Central memory CD8-positive, alpha-beta T cell (primary cell): ENCODE measurements at regions not wholly inside any gene's neighbourhood (a gene's known extent, or its start where the extent isn't known, plus 50 kb on each side); places are given as distances from the start of the nearest gene placed in this dataset.

ENCODE experiments used
- ATAC-seq: fragments of 150-1000 bp; cut with Tn5 transposase; replicated peaks from 2 replicates; pipeline ENCODE4 v1.10.0; 2022; ENCODE audit warnings: mild to moderate bottlenecking, moderate FRiP score, moderate number of reproducible peaks; ENCODE audit not compliant: poor library complexity, severe bottlenecking; ENCODE audit errors: extremely low read depth
- DNase-seq, 2 donors: peaks; one replicate each; pipeline ENCODE4 v3.0.0; 2021; ENCODE audit warnings: low spot score in 2 of 2
- H3K27ac Mint-ChIP-seq: one replicate; pipeline ENCODE4 v1.8.0; 2022; ENCODE audit warnings: low read depth, mild to moderate bottlenecking, moderate library complexity, mixed read lengths
- H3K27me3 Mint-ChIP-seq: one replicate; pipeline ENCODE4 v1.8.0; 2022; ENCODE audit warnings: mixed read lengths
- H3K36me3 Mint-ChIP-seq: one replicate; pipeline ENCODE4 v1.8.0; 2022; ENCODE audit warnings: mild to moderate bottlenecking, moderate library complexity, mixed read lengths; ENCODE audit not compliant: insufficient read depth
- H3K4me1 Mint-ChIP-seq: one replicate; pipeline ENCODE4 v1.8.0; 2022; ENCODE audit warnings: mixed read lengths
- H3K4me3 Mint-ChIP-seq: one replicate; pipeline ENCODE4 v1.8.0; 2022; ENCODE audit warnings: mild to moderate bottlenecking, moderate library complexity, mixed read lengths
- H3K9me3 Mint-ChIP-seq: one replicate; pipeline ENCODE4 v1.8.0; 2022; ENCODE audit warnings: mixed read lengths

- H3K4me1 Mint-ChIP-seq: no peaks in the 10 kb centered on the region
- H3K9me3 Mint-ChIP-seq: no peaks in the 10 kb centered on the region
- no peaks in the 10 kb centered on the region for H3K36me3 Mint-ChIP-seq
- no peak overlapping the region for H3K4me3 Mint-ChIP-seq
- H3K27me3 Mint-ChIP-seq: peaks cover 71% of the 10 kb centered on the region
- no peak for DNase-seq
- no peak overlapping the region for H3K27ac Mint-ChIP-seq
- no peak for ATAC-seq
Measured at GRCh38 chr14:51443195-51444018, 203.4 kb downstream of the TMX1 start.

- no peak for DNase-seq
- no peaks in the 10 kb centered on the region for H3K9me3 Mint-ChIP-seq
- no peak for ATAC-seq
- H3K36me3 Mint-ChIP-seq: no peaks in the 10 kb centered on the region
- H3K4me3 Mint-ChIP-seq: no peak overlapping the region
- H3K27me3 Mint-ChIP-seq: peaks cover 71% of the 10 kb centered on the region
- no peaks in the 10 kb centered on the region for H3K4me1 Mint-ChIP-seq
- no peak overlapping the region for H3K27ac Mint-ChIP-seq
Measured at GRCh38 chr14:51444353-51445000, 204.4 kb downstream of the TMX1 start.

- Mint-ChIP-seq H3K4me1 (no peaks in the 10 kb centered on the region), H3K27ac (no peak overlapping the region), H3K27me3 (peaks cover 68% of the 10 kb centered on the region), H3K9me3 (no peaks in the 10 kb centered on the region), H3K36me3 (no peaks in the 10 kb centered on the region), H3K4me3 (no peak overlapping the region)
- ATAC-seq: no peak
- DNase-seq: no peak
Measured at GRCh38 chr14:51445001-51445390, 204.9 kb downstream of the TMX1 start.

GRCh38 chr14:51446771-51447170 is 204.9 kb upstream of the FRMD6 start:
- DNase-seq (no peak), ATAC-seq (no peak)
- no peak overlapping the region for H3K4me3 Mint-ChIP-seq
- no peak overlapping the region for H3K27ac Mint-ChIP-seq
- no peaks in the 10 kb centered on the region for H3K4me1 Mint-ChIP-seq
- no peaks in the 10 kb centered on the region for H3K36me3 Mint-ChIP-seq
- no peaks in the 10 kb centered on the region for H3K9me3 Mint-ChIP-seq
- H3K27me3 Mint-ChIP-seq: peaks cover 51% of the 10 kb centered on the region

- peaks cover 45% of the 10 kb centered on the region for H3K27me3 Mint-ChIP-seq
Measured at GRCh38 chr14:51447411-51447810, 204.3 kb upstream of the FRMD6 start.

GRCh38 chr14:51448831-51449670 is 202.7 kb upstream of the FRMD6 start:
- H3K9me3 Mint-ChIP-seq: no peaks in the 10 kb centered on the region
- DNase-seq: no peak
- H3K4me3 Mint-ChIP-seq: no peak overlapping the region
- no peak for ATAC-seq
- peaks cover 28% of the 10 kb centered on the region for H3K27me3 Mint-ChIP-seq
- H3K27ac Mint-ChIP-seq: no peak overlapping the region
- no peaks in the 10 kb centered on the region for H3K36me3 Mint-ChIP-seq
- no peaks in the 10 kb centered on the region for H3K4me1 Mint-ChIP-seq

More at GRCh38 chr14:51447411-51447810, 204.3 kb upstream of the FRMD6 start:
- Mint-ChIP-seq H3K4me1 (no peaks in the 10 kb centered on the region), H3K27ac (no peak overlapping the region), H3K4me3 (no peak overlapping the region), H3K9me3 (no peaks in the 10 kb centered on the region), H3K36me3 (no peaks in the 10 kb centered on the region)
- ATAC-seq (no peak), DNase-seq (no peak)

- no peaks in the 10 kb centered on the region for H3K9me3 Mint-ChIP-seq
- H3K36me3 Mint-ChIP-seq: no peaks in the 10 kb centered on the region
- ATAC-seq: no peak
- no peak overlapping the region for H3K4me3 Mint-ChIP-seq
- no peak overlapping the region for H3K27ac Mint-ChIP-seq
- no peak for DNase-seq
- H3K4me1 Mint-ChIP-seq: no peaks in the 10 kb centered on the region
- peaks cover 28% of the 10 kb centered on the region for H3K27me3 Mint-ChIP-seq
Measured at GRCh38 chr14:51449681-51450080, 202.0 kb upstream of the FRMD6 start.

GRCh38 chr14:51451561-51451960 is 200.1 kb upstream of the FRMD6 start:
- peaks cover 30% of the 10 kb centered on the region for H3K27me3 Mint-ChIP-seq
- ATAC-seq (no peak), DNase-seq (no peak)
- no peak overlapping the region for H3K27ac Mint-ChIP-seq
- H3K36me3 Mint-ChIP-seq: no peaks in the 10 kb centered on the region
- H3K9me3 Mint-ChIP-seq: no peaks in the 10 kb centered on the region
- H3K4me1 Mint-ChIP-seq: no peaks in the 10 kb centered on the region
- H3K4me3 Mint-ChIP-seq: no peak overlapping the region

GRCh38 chr14:51453869-51454268 is 197.8 kb upstream of the FRMD6 start:
- Mint-ChIP-seq H3K27ac (no peak overlapping the region), H3K4me1 (no peaks in the 10 kb centered on the region), H3K9me3 (no peaks in the 10 kb centered on the region), H3K27me3 (peaks cover 23% of the 10 kb centered on the region), H3K4me3 (no peak overlapping the region), H3K36me3 (no peaks in the 10 kb centered on the region)
- DNase-seq: no peak
- ATAC-seq: no peak

GRCh38 chr14:51454351-51454750 is 197.4 kb upstream of the FRMD6 start:
- H3K4me1 Mint-ChIP-seq: no peaks in the 10 kb centered on the region
- ATAC-seq: no peak
- H3K27me3 Mint-ChIP-seq: peaks cover 23% of the 10 kb centered on the region
- H3K36me3 Mint-ChIP-seq: no peaks in the 10 kb centered on the region
- H3K27ac Mint-ChIP-seq: no peak overlapping the region
- DNase-seq: no peak
- no peak overlapping the region for H3K4me3 Mint-ChIP-seq
- H3K9me3 Mint-ChIP-seq: no peaks in the 10 kb centered on the region

- Mint-ChIP-seq H3K27ac (no peak overlapping the region), H3K27me3 (peaks cover 23% of the 10 kb centered on the region), H3K9me3 (no peaks in the 10 kb centered on the region), H3K36me3 (no peaks in the 10 kb centered on the region), H3K4me1 (no peaks in the 10 kb centered on the region), H3K4me3 (no peak overlapping the region)
- no peak for ATAC-seq
- no peak for DNase-seq
Measured at GRCh38 chr14:51455041-51455835, 196.5 kb upstream of the FRMD6 start.
